KG1 (cell line): ENCODE measurements at regions not wholly inside any gene's neighbourhood (a gene's known extent, or its start where the extent isn't known, plus 50 kb on each side); places are given as distances from the start of the nearest gene placed in this dataset.
"Not testable (repeated sequence)": the region's sequence is repeated elsewhere in the genome, so short reads cannot be mapped to it uniquely, and the experiment has no call there.

Experiments
- DNase-seq: peaks from one replicate; lab custom pipeline; 2025; lab: John Stamatoyannopoulos, UW

- DNase-seq, result no peak
Measured at GRCh38 chr6:168852376-168852884, 401.2 kb downstream of the THBS2 start.

GRCh38 chr6:168851460-168852375 is 401.9 kb downstream of the THBS2 start:
- DNase-seq, result no peak

GRCh38 chr6:168850027-168850736 is 403.5 kb downstream of the THBS2 start:
- DNase-seq, result not testable (repeated sequence)

GRCh38 chr6:168849459-168849858 is 404.2 kb downstream of the THBS2 start:
- DNase-seq, result no peak

- no peak for DNase-seq
Measured at GRCh38 chr6:168848797-168849196, 404.8 kb downstream of the THBS2 start.

GRCh38 chr6:168844821-168845609 is 404.0 kb downstream of the SMOC2 start:
- DNase-seq, result no peak

- not testable (repeated sequence) for DNase-seq
Measured at GRCh38 chr6:168842632-168843212, 401.7 kb downstream of the SMOC2 start.

GRCh38 chr6:168841609-168842278 is 400.8 kb downstream of the SMOC2 start:
- DNase-seq, result no peak

- DNase-seq, result not testable (repeated sequence)
Measured at GRCh38 chr6:168840932-168841331, 399.9 kb downstream of the SMOC2 start.

GRCh38 chr6:168840299-168840698 is 399.3 kb downstream of the SMOC2 start:
- DNase-seq, result not testable (repeated sequence)

- no peak for DNase-seq
Measured at GRCh38 chr6:168838037-168838399, 397.0 kb downstream of the SMOC2 start.

GRCh38 chr6:168837254-168838036 is 396.5 kb downstream of the SMOC2 start:
- DNase-seq, result no peak

GRCh38 chr6:168835991-168836390 is 395.0 kb downstream of the SMOC2 start:
- DNase-seq, result no peak

- DNase-seq, result no peak
Measured at GRCh38 chr6:168834801-168835200, 393.8 kb downstream of the SMOC2 start.

GRCh38 chr6:168834042-168834587 is 393.1 kb downstream of the SMOC2 start:
- no peak for DNase-seq

GRCh38 chr6:168828800-168829199 is 387.8 kb downstream of the SMOC2 start:
- no peak for DNase-seq

- no peak for DNase-seq
Measured at GRCh38 chr6:168828035-168828434, 387.1 kb downstream of the SMOC2 start.

- no peak for DNase-seq
Measured at GRCh38 chr6:168827586-168827871, 386.5 kb downstream of the SMOC2 start.

- DNase-seq, result no peak
Measured at GRCh38 chr6:168826726-168827585, 386.0 kb downstream of the SMOC2 start.

GRCh38 chr6:168826078-168826390 is 385.1 kb downstream of the SMOC2 start:
- DNase-seq, result no peak
